C4-2B (cell line): ENCODE measurements at regions not wholly inside any gene's neighbourhood (a gene's known extent, or its start where the extent isn't known, plus 50 kb on each side); places are given as distances from the start of the nearest gene placed in this dataset.

Experiments
- CTCF ChIP-seq: fragments of 450-650 bp; conservative IDR thresholded peaks from 2 replicates; pipeline ENCODE4 v1.5.1; 2017; ENCODE audit warnings: mild to moderate bottlenecking
- ZFX ChIP-seq: fragments of 450-650 bp; IDR thresholded peaks from 2 replicates; pipeline ENCODE4 v1.6.1; 2017

- TF ChIP-seq CTCF (no peak), ZFX (no peak)
Observed at GRCh38 chr11:104432526-104432925, 268.6 kb upstream of the PDGFD start.
